ENCODE measurements at regions not wholly inside any gene's neighbourhood (a gene's known extent, or its start where the extent isn't known, plus 50 kb on each side); places are given as distances from the start of the nearest gene placed in this dataset.

GRCh38 chr13:55516610-55517009 lies 1624.1 kb upstream of the PRR20A start:
- TF ChIP-seq YY1 (tag by site-specific recombination; IDR thresholded peaks at IDR 0.05) (no peak), ZFP69B (tag by site-specific recombination; IDR thresholded peaks at IDR 0.05) (no peak), CTCF (tag by site-specific recombination; IDR thresholded peaks at IDR 0.05) (no peak), ZNF24 (tag by site-specific recombination; IDR thresholded peaks at IDR 0.05) (no peak), SETDB1 (IDR thresholded peaks at IDR 0.05; ENCODE audit: insufficient read length, low read length) (no peak), TRIM28 (IDR thresholded peaks at IDR 0.05; ENCODE audit: borderline replicate concordance, low read length) (no peak), ZNF311 (tag by site-specific recombination; IDR thresholded peaks at IDR 0.05; ENCODE audit: borderline replicate concordance) (no peak), GLIS2 (tag by site-specific recombination; IDR thresholded peaks at IDR 0.05) (no peak), TCF7L2 (IDR thresholded peaks at IDR 0.05; ENCODE audit: borderline replicate concordance, low read depth, low read length) (no peak)
